Activated CD4-positive, alpha-beta T cell treated with anti-CD3 and anti-CD28 coated beads for 48 hours (primary cell): ENCODE measurements at regions not wholly inside any gene's neighbourhood (a gene's known extent, or its start where the extent isn't known, plus 50 kb on each side); places are given as distances from the start of the nearest gene placed in this dataset.

Source experiments
- DNase-seq: peaks from one replicate; pipeline ENCODE4 v3.0.0-alpha.2; 2020

GRCh38 chr14:84777356-84777755 is 752.6 kb upstream of the FLRT2 start:
- DNase-seq, result no peak

GRCh38 chr14:84782902-84783301 is 747.0 kb upstream of the FLRT2 start:
- no peak for DNase-seq

DNA sequence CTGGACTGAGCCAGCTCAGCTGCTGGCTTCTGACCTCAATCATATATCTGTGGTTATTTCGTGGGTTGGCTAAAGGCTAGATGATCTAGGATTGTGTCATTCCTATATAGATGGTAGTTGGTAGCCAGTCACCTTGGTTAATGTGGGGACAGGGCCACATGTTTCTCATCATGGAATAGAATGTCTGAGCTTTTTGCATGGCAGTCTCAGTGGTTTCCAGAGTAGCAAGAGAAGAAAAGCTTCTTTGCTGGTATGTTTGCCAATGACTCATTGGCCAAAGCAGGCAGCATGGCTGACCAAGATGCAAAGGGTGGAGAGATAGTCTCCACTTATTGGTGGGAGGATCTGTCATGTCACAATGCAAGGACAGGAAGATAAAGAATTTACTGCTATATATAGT is 746.4 kb upstream of the FLRT2 start:
- DNase-seq, result no peak

DNA sequence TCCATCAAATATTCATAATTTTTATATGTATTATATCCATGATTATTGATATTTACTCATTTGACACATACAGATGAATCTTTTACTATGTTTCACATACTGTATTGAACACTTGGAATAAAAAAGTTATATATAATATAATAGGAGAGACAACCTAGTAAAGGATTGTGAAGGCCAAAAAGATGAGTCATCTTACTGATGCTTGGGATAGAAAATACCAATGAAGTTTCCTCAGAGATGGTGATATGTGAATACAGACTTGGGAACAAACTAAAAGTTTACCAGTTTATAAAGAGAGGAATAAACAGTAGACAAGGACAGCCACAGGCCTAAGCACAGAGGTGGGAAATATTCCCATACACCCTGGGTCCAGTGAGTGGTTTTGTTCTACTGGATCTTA is 743.9 kb upstream of the FLRT2 start:
- DNase-seq, result no peak

DNA sequence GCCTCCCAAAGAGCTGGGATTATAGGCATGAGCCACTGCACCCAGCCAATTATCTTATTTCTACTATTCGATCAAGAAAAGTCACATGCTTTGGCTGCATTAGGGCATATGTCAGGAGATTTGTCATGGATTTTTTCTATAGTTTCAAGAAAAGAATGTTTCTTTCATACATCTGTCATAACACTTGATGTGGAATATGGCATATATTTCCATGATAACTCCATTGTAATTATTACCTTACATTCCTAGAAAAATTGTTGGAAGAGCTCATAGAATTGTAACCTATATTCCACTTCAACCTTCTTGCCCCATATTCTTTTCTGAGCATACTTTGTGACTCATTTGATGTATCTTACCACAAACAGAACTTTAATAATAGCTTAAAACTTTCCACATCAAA is 740.9 kb upstream of the FLRT2 start:
- no peak for DNase-seq

DNA sequence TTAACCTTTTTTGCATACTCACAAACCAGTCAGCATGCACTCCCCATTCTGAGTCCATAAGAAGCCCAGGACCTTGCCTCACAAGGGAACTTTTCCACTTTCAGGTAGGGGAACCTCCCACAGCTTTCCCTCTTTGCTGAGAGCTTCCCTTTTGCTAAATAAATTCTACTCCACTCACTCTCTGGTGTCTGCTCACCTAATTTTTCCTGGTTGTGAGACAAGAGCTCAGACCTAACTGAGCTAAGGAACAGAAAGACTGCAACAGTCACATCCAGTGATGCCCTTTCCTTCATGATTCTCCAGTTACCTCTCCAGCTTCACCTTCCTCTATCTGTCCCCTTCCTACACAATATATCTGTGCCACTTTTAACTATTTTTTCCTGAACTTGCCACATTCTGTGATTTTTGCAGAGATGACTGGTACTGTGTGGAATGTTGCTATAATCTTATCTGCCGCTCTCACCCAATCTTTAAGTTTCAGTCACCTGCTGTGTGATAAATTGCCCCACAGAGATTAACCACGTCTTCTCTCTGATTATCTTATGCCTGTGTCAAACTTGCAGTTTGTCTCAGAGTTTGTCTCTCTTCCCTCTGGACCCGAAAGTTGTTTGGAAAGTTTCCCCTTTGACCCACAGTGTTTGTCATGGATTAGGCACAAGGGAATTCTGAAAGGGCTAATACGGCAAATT is 737.1 kb upstream of the FLRT2 start:
- DNase-seq, result no peak

GRCh38 chr14:84797326-84797725 is 732.6 kb upstream of the FLRT2 start:
- DNase-seq, result no peak

DNA sequence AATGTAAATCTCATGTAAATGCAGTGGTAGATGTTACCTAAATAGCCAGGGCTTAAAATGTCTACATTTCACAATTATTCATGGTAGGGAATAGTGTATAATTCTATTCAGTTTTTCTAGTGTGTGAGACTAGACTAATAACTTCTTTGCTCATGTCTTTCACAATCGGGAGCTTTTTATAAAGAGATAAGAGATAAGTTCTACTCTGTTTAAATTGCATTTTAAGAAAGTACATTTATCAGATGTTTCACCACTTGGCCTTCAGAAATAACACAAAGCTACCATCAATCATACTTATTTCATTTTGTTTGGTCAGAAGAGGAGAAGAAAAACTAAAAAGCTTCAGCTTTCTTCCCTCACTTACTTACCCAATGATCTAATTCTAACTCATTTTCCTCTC is 725.5 kb upstream of the FLRT2 start:
- DNase-seq, result no peak

- DNase-seq, result no peak
These were observed 725.0 kb upstream of the FLRT2 start for GRCh38 chr14:84804895-84805294.

- DNase-seq, result no peak
These were observed 723.8 kb upstream of the FLRT2 start for GRCh38 chr14:84806181-84806580.

- DNase-seq, result no peak
These were observed 723.3 kb upstream of the FLRT2 start for GRCh38 chr14:84806622-84807021.

DNA sequence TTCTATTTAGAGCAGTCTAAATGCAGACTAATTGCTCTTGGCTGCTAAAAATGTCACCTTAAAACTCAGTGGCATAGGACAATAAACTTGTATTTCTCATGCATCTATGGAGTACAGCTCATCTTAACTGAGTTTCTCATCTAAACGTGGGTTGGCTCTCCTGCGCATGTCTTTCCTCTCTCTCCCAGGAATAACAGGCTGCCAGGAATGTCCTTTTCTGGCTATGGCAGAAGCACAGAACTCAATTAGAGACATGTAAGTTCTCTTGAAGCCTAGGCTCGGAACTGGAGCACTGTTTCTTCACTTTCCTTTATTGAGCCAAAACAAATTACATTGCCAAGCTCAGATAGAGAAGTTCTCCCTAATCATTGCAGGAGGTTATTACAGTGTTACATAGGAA is 722.3 kb upstream of the FLRT2 start:
- DNase-seq, result no peak

DNA sequence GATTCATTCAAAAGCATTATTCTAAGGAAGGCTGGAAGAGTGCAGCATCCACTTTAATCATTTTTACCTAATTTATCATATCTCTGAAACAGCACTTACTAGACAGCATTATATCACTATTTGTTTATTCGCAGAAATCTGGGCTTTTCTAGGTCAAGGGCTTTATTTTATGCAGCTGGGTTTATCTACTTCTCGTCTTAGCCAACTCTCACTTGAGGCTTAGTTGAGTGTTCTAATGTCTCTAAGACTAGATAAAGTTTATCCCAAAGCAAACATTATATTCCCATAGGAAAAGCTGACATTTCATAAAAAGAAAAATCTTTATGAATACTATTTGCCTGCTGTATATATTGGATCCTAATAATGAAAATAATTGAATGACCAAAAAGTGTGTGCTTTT is 720.8 kb upstream of the FLRT2 start:
- no peak for DNase-seq

GRCh38 chr14:84814391-84814790 is 715.6 kb upstream of the FLRT2 start:
- DNase-seq, result no peak

GRCh38 chr14:84819528-84819927 is 710.4 kb upstream of the FLRT2 start:
- DNase-seq, result no peak

DNA sequence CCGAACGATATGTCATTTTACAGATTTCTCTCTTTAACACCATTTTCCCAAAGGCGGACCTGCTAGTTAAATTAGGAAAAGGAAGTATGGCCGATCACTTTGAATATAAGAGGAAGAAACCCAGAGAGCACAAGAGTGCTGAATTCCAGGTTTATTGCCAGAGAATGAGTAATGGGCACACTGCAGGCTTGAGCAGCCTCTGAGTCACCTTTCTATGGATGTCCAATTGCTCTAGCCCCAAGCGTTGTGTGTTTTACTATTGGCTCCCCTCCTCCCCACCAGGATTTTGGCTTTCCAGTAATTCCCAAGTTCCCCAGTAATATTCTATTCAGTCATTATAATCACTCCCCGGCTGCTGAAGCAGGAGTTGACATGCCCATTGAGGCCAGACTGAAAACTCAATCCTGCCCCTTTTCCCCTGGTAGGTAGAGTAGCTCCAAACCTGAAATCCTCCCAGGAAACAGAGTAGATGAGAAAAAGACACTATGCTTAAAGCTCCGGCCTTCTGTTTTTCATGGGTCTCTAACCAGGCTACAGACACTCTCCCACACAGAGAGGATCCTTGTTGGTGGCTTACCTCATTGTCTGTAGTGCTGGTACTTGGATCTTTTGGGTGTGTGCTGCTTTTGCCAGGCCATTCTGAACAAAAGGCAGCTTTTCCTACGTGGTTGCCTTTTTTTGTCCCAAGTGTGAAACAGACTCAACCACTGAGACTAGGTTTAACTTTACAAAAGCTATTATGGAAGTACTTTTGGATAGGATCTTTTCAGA is 704.3 kb upstream of the FLRT2 start:
- DNase-seq, result no peak

- DNase-seq, result no peak
These were observed 703.6 kb upstream of the FLRT2 start for GRCh38 chr14:84826294-84826693.

DNA sequence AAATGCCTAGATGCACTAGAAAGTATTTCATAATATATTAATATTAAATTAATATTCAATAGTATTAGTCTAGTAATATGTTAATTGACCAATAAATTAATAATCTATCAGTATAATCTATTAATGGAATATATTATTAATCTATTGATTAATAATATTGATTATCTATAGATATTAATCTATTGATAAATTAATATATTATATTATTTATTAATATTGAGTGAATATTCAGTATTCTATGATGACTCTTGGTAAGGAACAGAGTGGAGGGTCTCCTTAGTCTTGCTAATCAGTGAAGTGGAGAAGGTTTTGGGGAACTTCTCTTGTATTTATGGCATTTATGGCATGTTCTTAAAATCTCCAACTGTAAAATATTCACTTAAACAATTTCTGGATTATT is 679.3 kb upstream of the FLRT2 start:
- DNase-seq, result no peak

DNA sequence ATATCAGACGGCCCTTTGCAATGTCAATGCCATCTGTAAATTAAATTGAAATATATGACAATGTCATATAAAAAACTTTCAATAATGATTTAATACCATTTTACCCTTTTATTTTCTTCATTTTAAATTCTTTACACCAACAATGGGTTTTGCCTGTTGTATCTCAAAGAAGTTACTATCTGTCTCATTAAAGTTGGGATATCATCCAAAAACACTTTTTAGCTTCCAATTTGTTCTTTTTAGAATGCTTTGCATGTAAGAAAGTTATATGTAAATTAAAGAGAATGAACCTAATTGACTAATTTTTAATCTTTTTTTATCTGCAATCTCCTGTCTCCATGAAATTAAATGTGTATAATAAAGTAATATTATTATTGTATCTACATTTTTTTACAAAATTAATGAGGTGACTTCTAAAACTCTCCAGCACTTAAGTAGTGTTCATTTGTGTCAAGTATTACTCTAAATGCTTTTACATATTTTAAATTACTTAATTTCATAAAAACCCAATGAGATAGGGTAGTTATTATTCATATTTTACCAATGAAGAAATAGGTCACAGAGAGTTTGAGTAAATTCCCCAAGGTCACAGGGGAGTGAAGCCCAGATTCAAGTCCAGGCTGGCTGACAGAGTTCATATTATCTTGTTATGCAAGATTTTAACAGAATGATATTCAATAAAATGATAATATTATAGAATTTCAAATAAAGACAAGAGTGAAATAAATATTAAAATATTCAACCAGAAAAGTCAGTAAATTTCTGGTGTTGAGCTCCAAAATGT is 673.0 kb upstream of the FLRT2 start:
- DNase-seq, result no peak

DNA sequence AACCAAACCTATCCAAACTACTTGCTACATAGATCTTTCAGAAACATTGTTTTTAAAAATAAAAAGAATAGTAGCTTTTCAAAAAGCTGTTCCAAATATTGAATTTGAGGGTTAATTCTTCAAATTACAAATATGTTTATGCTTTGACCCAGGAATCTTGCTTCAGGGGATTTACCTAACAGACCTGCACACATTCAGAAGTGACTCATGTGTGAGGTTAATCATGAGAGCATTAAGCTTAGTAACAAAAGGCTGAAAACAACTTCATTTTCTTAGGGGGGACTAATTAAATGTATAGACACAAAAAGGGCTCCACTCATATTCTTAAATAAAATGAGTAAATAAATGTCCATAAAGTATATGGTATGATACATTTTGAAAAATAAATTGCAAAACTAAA is 672.4 kb upstream of the FLRT2 start:
- no peak for DNase-seq

DNA sequence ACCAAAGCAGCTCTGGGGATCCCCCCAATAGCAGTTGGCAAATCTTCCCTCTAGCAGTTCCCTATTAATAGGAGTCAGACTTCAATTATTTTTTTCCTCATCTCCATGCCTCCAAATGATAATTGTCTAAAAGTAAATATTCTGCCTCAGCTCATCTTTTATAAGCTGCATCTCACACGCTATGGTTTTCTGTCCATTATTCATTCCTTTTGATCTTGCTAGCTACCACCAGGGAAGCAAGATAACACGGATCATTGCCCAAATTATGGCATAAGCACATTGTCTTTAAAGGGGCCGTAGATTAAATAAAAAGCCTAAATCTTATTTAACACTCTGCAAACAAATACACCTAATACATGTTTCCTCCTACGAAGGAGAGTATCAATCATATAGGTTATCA is 670.8 kb upstream of the FLRT2 start:
- DNase-seq, result no peak

DNA sequence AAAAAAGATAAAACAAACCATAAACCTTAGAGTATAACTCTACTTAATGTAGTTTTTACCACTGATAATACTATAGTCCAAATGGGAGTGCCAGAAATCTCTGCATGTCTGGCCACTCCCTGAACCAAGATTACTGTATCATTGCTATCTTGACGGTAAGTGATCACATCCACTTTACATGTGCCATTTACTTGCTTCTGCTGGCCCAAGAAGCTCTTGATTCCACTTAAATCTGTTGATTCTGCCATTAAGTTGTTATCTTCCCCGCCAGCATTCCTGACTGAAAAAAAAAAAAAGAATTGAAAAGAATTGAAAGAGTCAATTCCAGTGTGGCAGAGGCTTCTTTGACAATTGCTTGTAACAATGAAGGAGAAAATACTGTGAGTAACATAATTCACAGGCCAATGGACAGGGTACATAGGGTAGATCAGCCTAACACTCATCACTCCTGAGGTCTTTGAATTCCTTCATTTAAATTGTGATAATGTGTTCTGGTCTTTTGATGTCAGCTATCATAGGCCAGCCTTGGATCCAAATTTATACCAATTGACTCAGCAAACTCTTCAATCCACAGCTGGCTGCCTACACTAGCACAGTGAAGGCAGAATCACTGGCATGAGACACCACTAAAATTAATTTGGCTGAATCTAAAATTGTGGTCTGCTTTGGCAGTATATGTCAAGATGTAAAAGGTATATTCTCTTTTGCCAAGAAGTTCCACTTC is 665.2 kb upstream of the FLRT2 start:
- no peak for DNase-seq

DNA sequence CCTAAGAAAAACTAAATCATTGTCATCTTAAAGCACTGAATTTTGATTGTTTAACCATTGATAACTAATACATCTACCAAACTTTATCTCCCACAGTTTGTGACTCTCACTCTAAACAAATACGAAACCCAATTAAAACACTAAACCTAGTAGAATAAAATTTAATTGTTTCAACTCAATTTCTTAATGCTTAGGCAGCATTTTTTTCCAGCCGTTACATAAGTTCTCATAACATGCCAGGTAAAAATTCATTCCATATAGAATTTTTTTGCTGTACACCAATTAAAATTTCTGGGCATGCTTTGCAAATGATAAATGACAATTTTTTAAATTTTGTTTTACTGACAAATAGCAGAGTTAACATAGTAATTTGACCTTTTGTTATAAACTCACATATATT is 658.2 kb upstream of the FLRT2 start:
- DNase-seq, result no peak
